8988T (cell line): ENCODE measurements at regions not wholly inside any gene's neighbourhood (a gene's known extent, or its start where the extent isn't known, plus 50 kb on each side); places are given as distances from the start of the nearest gene placed in this dataset.

ENCODE experiments used
- DNase-seq: peaks from one replicate; pipeline ENCODE4 v3.0.0; 2011

DNA sequence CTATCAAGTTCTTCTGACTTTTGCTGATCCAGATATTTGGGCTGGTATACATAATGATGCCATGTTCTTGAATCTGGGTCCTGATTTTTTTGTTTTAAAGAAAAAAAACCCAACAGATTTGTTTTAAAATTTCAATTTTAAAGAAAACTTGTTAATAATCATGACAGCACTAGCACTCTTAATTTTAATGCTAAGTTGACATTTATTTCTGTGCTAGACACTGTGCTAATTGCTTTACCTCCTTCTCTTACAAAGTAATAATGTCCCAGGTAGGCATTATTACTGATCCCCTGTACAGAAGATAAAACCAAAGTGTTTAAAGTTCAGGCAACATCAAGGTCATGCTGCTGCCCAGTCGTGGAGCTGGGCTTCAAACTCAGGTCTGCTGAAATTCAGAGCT lies 101.9 kb downstream of the ZNF608 start:
- no peak for DNase-seq

DNA sequence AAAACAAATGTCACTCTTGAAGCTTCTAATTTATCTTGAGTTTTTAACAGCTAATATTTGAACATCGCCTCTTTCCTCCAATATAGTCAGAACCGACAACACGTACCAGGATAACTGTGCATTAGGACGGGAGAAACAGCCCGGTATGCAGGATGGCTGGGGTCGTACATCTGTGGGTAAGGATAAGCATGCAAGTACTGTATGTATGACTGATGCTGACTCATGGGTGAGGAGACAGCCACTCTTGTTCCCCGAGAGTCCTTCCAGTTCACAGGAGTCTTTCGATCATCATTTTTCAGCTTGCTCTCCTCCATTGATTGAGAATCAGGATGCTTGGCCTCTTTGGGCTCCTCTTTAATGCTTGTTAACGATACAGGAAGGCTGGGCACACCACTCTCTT lies 102.3 kb downstream of the ZNF608 start:
- DNase-seq: no peak

- DNase-seq: no peak
Observed at GRCh38 chr5:124643336-124643735, 103.1 kb downstream of the ZNF608 start.

GRCh38 chr5:124642151-124642550 lies 104.3 kb downstream of the ZNF608 start:
- no peak for DNase-seq

DNA sequence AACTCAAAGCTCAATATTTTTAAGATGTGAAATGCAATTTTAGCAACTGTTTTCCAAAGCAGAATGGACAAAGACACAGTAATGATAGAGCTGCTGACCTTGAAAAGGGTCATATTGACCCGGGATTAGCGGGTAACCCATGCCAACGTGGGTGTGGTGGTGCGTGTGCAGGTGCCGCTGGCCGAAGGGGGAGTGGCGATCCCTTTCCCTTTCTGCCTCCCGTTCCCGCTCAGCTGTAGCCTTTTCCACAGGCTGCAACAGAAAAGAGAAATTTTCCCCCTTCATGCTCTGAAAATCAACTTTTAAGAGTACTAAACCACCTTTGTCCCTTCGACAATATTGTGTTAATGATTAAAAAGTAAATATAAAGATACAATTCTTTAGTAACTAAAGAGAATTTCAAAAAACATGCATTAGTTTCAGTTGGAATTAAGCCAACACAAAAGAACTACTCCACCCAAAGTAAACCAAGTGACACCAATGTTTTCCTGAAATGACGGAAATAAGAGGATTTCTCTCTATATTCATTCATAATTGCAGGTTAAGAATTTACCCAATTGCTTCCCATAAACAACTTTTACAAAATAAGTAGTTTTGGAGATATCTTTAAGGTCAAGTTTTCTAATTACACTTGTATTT lies 105.2 kb downstream of the ZNF608 start:
- DNase-seq: no peak

GRCh38 chr5:124639095-124639665 lies 107.3 kb downstream of the ZNF608 start:
- no peak for DNase-seq

DNA sequence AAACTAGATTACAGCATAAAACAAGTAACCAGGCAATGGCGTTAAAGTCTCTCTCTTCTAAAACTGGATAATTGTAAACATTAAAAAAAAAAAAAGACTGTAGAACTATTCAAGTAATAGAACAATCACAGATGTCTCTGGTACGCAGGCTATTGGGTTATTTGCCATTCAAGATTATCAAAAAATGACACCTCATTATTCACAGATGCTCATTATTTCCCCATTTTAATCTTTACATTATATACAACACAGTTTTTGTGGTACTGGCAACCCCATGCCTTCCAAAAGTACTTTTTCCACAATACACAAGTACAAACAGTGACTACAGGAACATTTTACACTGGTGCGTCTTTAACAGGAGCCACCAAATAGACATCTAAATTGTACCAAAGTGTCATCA lies 109.4 kb downstream of the ZNF608 start:
- no peak for DNase-seq

- no peak for DNase-seq
Observed at GRCh38 chr5:124634741-124635323, 111.6 kb downstream of the ZNF608 start.

DNA sequence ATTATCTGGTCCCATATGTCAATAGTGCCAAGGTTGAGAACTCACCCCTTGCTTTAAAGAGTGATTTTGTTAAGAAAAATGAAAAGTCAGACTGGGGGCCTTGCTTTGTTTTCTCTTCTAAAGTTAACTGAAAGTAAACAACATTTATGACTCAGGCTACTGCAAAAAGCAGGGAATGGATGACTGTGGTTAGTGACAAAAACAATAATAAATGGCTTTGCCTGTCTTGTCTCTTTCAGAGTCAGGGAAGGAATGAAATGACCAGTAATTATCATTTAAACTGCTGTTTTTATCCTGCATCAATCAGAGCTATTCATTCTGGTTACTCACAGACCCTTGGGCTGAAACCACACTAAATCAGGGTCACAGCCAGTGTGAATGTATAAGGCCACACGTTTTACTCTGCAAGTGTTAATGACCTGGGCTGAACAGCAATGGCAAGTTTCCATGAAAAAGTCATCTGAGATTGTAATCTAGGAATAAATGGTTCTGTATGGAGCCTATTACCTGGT lies 112.2 kb downstream of the ZNF608 start:
- no peak for DNase-seq

DNA sequence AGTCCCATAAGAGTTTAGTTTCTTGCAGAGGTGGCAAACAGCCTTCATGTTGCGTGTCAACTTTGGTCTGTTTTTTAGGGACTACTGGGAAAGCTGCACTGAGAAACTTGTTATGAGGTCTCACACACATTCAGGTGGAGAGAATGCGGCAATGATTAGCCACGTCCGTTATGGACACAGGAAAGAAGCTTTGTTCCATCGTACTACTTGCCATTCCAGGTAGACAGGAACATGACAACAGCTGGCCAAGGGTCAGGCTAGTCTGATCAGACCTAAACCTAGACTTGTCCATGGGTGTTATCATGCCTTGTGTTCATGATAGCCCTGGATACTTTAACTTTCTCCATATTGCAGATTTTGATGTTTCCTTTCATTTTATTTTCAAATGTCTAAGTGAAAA lies 113.2 kb downstream of the ZNF608 start:
- DNase-seq: no peak

- DNase-seq: no peak
Observed at GRCh38 chr5:124631874-124632550, 114.4 kb downstream of the ZNF608 start.

DNA sequence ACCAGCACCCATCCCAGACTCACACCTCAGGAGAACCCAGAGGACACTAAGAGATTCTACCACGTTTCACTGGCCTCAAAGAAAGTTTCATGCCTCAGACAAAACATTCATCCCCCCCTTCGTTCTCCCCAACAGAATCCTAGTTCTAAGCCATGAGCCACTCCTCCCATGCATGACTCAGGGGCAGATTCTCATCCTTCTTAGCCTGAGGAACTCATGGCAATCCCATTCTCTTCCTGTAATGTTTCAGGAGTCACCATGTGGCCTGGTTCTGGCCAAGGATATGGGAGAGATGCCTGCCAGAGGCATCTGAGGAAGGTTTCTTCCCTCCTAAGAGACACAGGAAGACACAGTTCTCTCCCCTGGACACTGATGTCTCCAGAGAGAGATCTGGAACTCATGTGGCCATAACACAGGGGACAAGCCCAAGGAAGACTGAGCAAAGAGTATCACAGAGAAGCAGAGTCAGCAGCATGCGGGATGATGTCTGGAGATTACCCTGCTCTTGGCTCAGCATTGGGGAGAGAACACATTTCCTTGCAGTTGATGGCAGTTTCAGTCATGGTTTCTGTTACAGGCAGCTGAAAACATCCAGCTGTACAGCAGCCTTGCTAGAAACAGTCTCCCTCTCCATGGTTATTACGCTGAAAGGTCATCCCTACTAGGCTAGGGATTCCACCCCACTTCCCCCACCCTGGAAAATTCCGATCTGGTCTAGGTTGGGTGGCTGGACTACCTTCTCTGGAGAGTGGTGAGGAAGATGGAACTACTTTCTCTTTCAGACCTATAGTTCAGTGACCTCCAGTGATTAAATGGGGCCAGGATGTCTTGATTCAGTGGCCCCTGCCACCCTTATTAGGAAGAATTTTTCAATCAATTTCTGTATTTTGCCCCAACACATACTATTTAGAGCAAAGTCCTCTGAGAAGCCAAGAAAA lies 115.4 kb downstream of the ZNF608 start:
- DNase-seq: no peak

GRCh38 chr5:124628721-124629596 lies 117.5 kb downstream of the ZNF608 start:
- no peak for DNase-seq

DNA sequence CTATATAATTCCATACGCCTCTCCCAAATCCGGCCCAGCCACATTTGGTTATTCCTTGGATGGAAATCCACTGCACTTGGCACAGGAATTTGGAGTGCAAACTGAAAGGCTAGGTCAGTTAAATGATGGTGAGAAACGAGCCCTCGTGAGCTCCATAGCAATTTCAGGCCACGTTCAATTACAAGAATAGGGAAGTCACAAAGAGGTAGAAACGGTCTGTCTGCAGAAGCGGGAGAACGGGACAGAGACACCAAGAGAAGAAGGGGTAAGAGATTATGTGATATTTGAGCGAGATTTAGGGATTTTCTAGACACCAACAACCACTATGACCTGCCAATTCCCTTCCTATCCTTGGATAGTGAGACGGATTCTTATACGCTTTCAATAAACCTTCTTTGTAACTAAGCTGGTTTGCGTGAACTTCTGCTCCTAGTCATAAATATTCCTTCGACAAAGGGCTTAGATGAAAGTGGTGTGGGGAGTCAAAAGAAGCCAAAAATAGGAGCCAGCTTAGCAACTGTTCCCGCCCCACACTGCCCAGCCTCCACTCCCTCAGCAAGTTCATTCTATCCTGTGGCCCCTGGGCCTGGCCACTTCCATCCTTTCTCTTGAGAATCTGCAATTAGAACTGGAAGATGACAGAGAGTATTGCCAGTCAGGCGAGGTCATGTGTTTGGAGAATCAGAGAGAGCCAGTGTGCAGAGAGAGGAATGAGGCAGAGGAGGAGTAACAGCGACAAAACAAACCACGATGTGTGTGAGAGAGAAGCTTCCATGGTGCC lies 118.4 kb downstream of the ZNF608 start:
- no peak for DNase-seq

DNA sequence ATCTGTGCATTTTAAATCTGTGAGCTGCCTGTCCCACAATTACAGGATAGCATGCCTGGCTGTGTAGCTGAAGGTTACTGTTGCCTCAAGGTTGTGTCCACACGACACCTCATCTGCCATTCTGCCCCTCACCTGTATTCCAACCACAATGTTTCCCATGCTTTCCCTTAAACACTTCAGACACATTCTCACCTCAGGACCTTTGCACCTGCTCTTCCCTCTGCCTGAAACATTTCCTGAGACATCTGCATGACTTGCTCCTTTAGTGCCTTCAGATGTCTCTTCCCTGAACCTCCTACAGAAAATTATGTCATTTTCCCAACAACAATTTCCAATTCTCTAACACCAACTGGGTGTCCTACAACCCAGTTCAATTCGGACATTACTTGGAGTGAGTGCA lies 120.4 kb downstream of the ZNF608 start:
- no peak for DNase-seq

DNA sequence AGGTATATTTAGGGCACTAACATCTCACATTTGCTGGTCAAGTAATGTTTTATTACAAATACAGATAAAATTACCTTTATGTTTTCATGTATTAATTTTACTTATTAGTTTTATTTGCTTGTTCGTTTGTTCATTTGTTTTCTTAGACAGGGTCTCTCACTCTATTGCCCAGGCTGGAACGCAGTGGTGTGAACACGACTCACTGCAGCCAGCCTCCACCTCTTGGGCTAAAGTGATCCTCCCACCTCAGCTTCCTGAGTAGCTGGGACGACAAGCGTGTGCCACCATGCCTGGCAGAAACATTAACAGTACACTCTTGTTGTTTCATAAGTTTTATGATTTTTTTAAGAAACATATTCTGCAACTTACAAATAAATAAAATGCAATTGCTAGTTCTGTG lies 123.2 kb downstream of the ZNF608 start:
- DNase-seq: no peak

DNA sequence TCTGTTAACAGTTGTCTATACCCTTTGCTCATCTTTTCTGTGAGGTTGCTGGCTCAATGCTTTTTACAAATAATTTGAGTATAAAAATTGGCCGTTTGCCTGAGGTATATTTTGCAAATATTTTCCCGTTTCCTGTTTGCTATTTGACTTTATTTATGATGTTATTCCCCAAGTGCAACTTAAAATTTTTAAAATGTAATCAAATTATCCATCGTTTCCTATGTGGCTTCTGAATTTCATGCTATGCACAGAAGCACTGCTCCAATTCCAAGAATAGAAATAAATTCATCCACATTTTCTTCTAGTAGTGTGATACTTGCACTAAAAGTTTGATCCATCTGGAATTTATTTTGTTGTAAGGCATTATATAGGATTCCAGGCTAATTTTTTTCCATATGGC lies 123.6 kb downstream of the ZNF608 start:
- no peak for DNase-seq

DNA sequence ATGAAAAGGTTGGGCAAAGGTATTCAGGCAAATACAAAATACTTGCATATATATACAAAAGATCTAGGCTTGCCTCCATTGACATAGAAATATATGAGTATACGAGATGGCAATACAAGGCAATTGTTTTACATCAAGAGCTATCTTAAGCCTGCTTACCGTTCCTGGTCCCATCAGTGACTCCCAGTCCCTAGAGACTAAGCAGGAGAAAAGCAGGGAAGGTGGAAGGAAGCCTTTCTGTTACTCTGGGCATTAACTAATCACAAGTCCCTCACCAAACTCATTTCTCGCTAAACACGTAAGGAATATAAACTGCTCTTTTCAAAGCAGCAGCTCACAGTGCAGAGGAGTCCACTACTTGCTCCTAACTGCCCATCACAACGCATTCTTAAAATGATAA lies 125.2 kb downstream of the ZNF608 start:
- no peak for DNase-seq

- no peak for DNase-seq
Observed at GRCh38 chr5:124620743-124621142, 125.7 kb downstream of the ZNF608 start.

GRCh38 chr5:124619121-124619520 lies 127.3 kb downstream of the ZNF608 start:
- no peak for DNase-seq

DNA sequence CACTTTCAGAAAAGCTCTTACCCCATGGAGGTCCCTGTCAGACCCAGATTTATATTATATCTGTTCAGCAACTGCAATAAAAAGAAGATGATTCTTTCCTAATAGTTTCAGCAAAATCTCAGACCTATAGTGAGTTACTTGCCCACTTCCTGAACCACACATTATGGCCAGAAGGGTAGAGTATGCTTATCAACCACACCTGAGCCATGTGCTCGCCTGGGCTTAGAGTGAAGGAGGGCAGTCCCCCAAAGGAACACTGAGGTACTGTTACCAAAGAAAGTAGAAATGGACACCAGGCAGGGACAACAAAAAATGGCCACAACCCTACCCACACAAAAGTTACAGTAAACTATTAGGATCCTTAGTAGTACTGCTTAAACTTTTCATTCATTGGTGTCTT lies 128.7 kb downstream of the ZNF608 start:
- DNase-seq: no peak
